ENCODE measurements at regions not wholly inside any gene's neighbourhood (a gene's known extent, or its start where the extent isn't known, plus 50 kb on each side); places are given as distances from the start of the nearest gene placed in this dataset.
"Not testable (repeated sequence)": the region's sequence is repeated elsewhere in the genome, so short reads cannot be mapped to it uniquely, and the experiment has no call there.

- Histone ChIP-seq H3K9me3 (ENCODE audit: insufficient read depth, low read length, severe bottlenecking) (no peaks in the 10 kb centered on the region), H4K20me1 (ENCODE audit: insufficient read depth, low read length) (no peaks in the 10 kb centered on the region), H3K4me1 (ENCODE audit: insufficient read depth, low read length) (no peaks in the 10 kb centered on the region), H3K36me3 (ENCODE audit: insufficient read depth, low read length) (no peaks in the 10 kb centered on the region), H3K4me2 (ENCODE audit: insufficient read depth, low read length) (no peak overlapping the region), H3K27ac (ENCODE audit: low read length) (no peak overlapping the region), H3K27me3 (ENCODE audit: insufficient read depth, low read length, poor library complexity) (peaks cover 2% of the 10 kb centered on the region), H3K79me2 (ENCODE audit: insufficient read depth, low read length) (no peaks in the 10 kb centered on the region), H2AFZ (ENCODE audit: low read depth, low read length) (no peak overlapping the region), H3K4me3 (ENCODE audit: low read depth in 1 of 2, low read length in 2 of 2) (no peak overlapping the region), H3K9ac (ENCODE audit: low read depth, low read length) (no peak overlapping the region)
- no peak for ATAC-seq (ENCODE audit: insufficient read depth, low read depth)
- TF ChIP-seq EZH2 (IDR thresholded peaks at IDR 0.05; ENCODE audit: borderline replicate concordance, low read depth, low read length, severe bottlenecking) (no peak), CTCF (IDR thresholded peaks at IDR 0.05; ENCODE audit: borderline replicate concordance, extremely low read depth, low read length, poor library complexity, severe bottlenecking) (no peak)
- no peak for DNase-seq
Measured at GRCh38 chr14:59134307-59134706, 54.2 kb upstream of the DAAM1 start.

- Histone ChIP-seq H3K36me3 (ENCODE audit: insufficient read depth, low read length) (no peaks in the 10 kb centered on the region), H3K27ac (ENCODE audit: low read length) (no peak overlapping the region), H3K79me2 (ENCODE audit: insufficient read depth, low read length) (no peaks in the 10 kb centered on the region), H3K4me1 (ENCODE audit: insufficient read depth, low read length) (no peaks in the 10 kb centered on the region), H3K9ac (ENCODE audit: low read depth, low read length) (no peak overlapping the region), H4K20me1 (ENCODE audit: insufficient read depth, low read length) (no peaks in the 10 kb centered on the region), H3K4me2 (ENCODE audit: insufficient read depth, low read length) (no peak overlapping the region), H3K9me3 (ENCODE audit: insufficient read depth, low read length, severe bottlenecking) (no peaks in the 10 kb centered on the region), H2AFZ (ENCODE audit: low read depth, low read length) (no peak overlapping the region), H3K27me3 (ENCODE audit: insufficient read depth, low read length, poor library complexity) (no peaks in the 10 kb centered on the region), H3K4me3 (ENCODE audit: low read depth in 1 of 2, low read length in 2 of 2) (no peak overlapping the region)
- TF ChIP-seq CTCF (IDR thresholded peaks at IDR 0.05; ENCODE audit: borderline replicate concordance, extremely low read depth, low read length, poor library complexity, severe bottlenecking): no peak
- DNase-seq: no peak
- no peak for ATAC-seq (ENCODE audit: insufficient read depth, low read depth)
Measured at GRCh38 chr14:59137256-59137655, 51.2 kb upstream of the DAAM1 start.

- not testable (repeated sequence) for H3K36me3 ChIP-seq (ENCODE audit: insufficient read depth, low read length); H3K9ac ChIP-seq (ENCODE audit: low read depth, low read length); H3K9me3 ChIP-seq (ENCODE audit: insufficient read depth, low read length, severe bottlenecking)
Measured at GRCh38 chr14:59138576-59138975, 49.9 kb upstream of the DAAM1 start.

More at GRCh38 chr14:59138576-59138975, 49.9 kb upstream of the DAAM1 start:
- not testable (repeated sequence) for H3K4me2 ChIP-seq (ENCODE audit: insufficient read depth, low read length); H3K4me3 ChIP-seq (ENCODE audit: low read depth in 1 of 2, low read length in 2 of 2); ATAC-seq (ENCODE audit: insufficient read depth, low read depth); H3K27ac ChIP-seq (ENCODE audit: low read length); H3K79me2 ChIP-seq (ENCODE audit: insufficient read depth, low read length); H2AFZ ChIP-seq (ENCODE audit: low read depth, low read length); H4K20me1 ChIP-seq (ENCODE audit: insufficient read depth, low read length); H3K27me3 ChIP-seq (ENCODE audit: insufficient read depth, low read length, poor library complexity); DNase-seq; H3K4me1 ChIP-seq (ENCODE audit: insufficient read depth, low read length)

Data from DND-41 (cell line).